Psoas muscle (tissue), 7 donors: ENCODE measurements at regions not wholly inside any gene's neighbourhood (a gene's known extent, or its start where the extent isn't known, plus 50 kb on each side); places are given as distances from the start of the nearest gene placed in this dataset.

Source experiments
- ATAC-seq, 4 donors: fragments of 200-7000 bp; cut with Tn5 transposase; one replicate each; pipeline ENCODE4 v1.9.1; 2020; ENCODE audit warnings: moderate library complexity in 3 of 4, mild to moderate bottlenecking in 2 of 4
- DNase-seq, 2 donors: peaks; one replicate each; pipeline ENCODE4 v3.0.0-alpha.2; 2020
- H3K27ac ChIP-seq: fragments of 200-600 bp; one replicate; pipeline ENCODE4 v1.8.0; 2022
- H3K27me3 ChIP-seq, 3 donors: fragments of 200-600 bp in 1 of 3; one replicate each; pipeline versions ENCODE4 v1.6.1 to v1.8.0; 2013 to 2022; ENCODE audit warnings: low read length in 2 of 3, mild to moderate bottlenecking in 2 of 3, moderate library complexity in 1 of 3; ENCODE audit not compliant: insufficient read depth in 3 of 3
- H3K36me3 ChIP-seq, 2 donors: fragments of 200-600 bp in 1 of 2; one replicate each; pipeline versions ENCODE4 v1.6.1 to v1.8.0; 2013 to 2022; ENCODE audit warnings: low read depth in 1 of 2, mild to moderate bottlenecking in 1 of 2, moderate library complexity in 1 of 2; ENCODE audit not compliant: insufficient read depth in 1 of 2
- H3K4me1 ChIP-seq: fragments of 200-600 bp; one replicate; pipeline ENCODE4 v1.8.0; 2022
- H3K4me3 ChIP-seq: fragments of 200-600 bp; one replicate; pipeline ENCODE4 v1.8.0; 2022; ENCODE audit warnings: mild to moderate bottlenecking
- H3K9me3 ChIP-seq: fragments of 200-600 bp; one replicate; pipeline ENCODE4 v1.8.0; 2022
- CTCF ChIP-seq: fragments of 200-600 bp; IDR thresholded peaks from one replicate; pipeline ENCODE4 v1.8.0; 2022; ENCODE audit warnings: antibody characterized with exemption
- WGBS, 3 donors: extraction: QIAGEN DNeasy Blood & Tissue Kit; methylation state at CpG; one replicate each; pipeline versions ENCODE4 v1.1.6 to v1.1.7; 2013; 5-methylcytosine and 5-hydroxymethylcytosine counted together
- intact Hi-C, 2 donors: fragments of 100-400 bp; cut with DNase I; formaldehyde crosslinking; loops; one replicate each; pipeline versions ENCODE4 v1.11.0 to v1.14.2; 2022
- donor health status: healthy with polysubstance abuse.
- donor health status: DM: no; HTN: no; CAD: no; lungs with moderate emphysema.
- donor health status: Bipolar disorder and iron deficiency.
- donor health status: healthy.
- donor health status: DM: yes; HTN: yes; CAD: no.
- donor health status: DM: no; HTN: no; CAD: no.
- donor health status: DM: yes; HTN: yes; CAD: no.

- no peaks in the 10 kb centered on the region for H3K36me3 ChIP-seq
- DNase-seq = no peak
- no peak for ATAC-seq
- no peak overlapping the region for H3K4me3 ChIP-seq
- WGBS, 3 donors = 67 to 75% (median 74%) methylated on average over 3 of the region's 3 CpGs
- no peaks in the 10 kb centered on the region for H3K4me1 ChIP-seq
- intact Hi-C loops = no loop called here
- H3K27me3 ChIP-seq = no peaks in the 10 kb centered on the region
- no peak overlapping the region for H3K27ac ChIP-seq
- no peaks in the 10 kb centered on the region for H3K9me3 ChIP-seq
- TF ChIP-seq CTCF = no peak
Measured at GRCh38 chr4:81642543-81642942, 170.8 kb upstream of the RASGEF1B start.

GRCh38 chr4:81639248-81639647, 167.5 kb upstream of the RASGEF1B start:
- Histone ChIP-seq H3K4me3 (no peak overlapping the region), H3K9me3 (no peaks in the 10 kb centered on the region), H3K36me3 (no peaks in the 10 kb centered on the region), H3K4me1 (no peaks in the 10 kb centered on the region), H3K27ac (no peak overlapping the region), H3K27me3 (no peaks in the 10 kb centered on the region)
- no peak for DNase-seq
- intact Hi-C loops = no loop called here
- TF ChIP-seq CTCF = no peak
- ATAC-seq = no peak
- WGBS, 3 donors = 76 to 89% (median 85%) methylated on average over 1 of the region's 1 CpG

- Histone ChIP-seq H3K27ac (no peak overlapping the region), H3K27me3 (no peaks in the 10 kb centered on the region), H3K36me3 (no peaks in the 10 kb centered on the region), H3K9me3 (no peaks in the 10 kb centered on the region), H3K4me3 (no peak overlapping the region), H3K4me1 (no peaks in the 10 kb centered on the region)
- WGBS, 3 donors = 94 to 100% (median 96%) methylated on average over 1 of the region's 1 CpG
- DNase-seq = no peak
- ATAC-seq = no peak
- TF ChIP-seq CTCF = no peak
- intact Hi-C loops = no loop called here
Measured at GRCh38 chr4:81638698-81639097, 167.0 kb upstream of the RASGEF1B start.

GRCh38 chr4:81635739-81636138, 164.0 kb upstream of the RASGEF1B start:
- Histone ChIP-seq H3K9me3 (no peaks in the 10 kb centered on the region), H3K36me3 (no peaks in the 10 kb centered on the region), H3K4me1 (peaks cover 18% of the 10 kb centered on the region), H3K27ac (no peak overlapping the region), H3K27me3 (no peaks in the 10 kb centered on the region), H3K4me3 (no peak overlapping the region)
- TF ChIP-seq CTCF = no peak
- DNase-seq (no peak), ATAC-seq (no peak)
- 49 to 61% (median 50%) methylated on average over 6 of the region's 6 CpGs for WGBS, 3 donors
- intact Hi-C loops = no loop called here

GRCh38 chr4:81634766-81635549, 163.3 kb upstream of the RASGEF1B start:
- Histone ChIP-seq H3K27ac (no peak overlapping the region), H3K27me3 (no peaks in the 10 kb centered on the region), H3K9me3 (no peaks in the 10 kb centered on the region), H3K4me3 (no peak overlapping the region), H3K4me1 (peaks cover 19% of the 10 kb centered on the region), H3K36me3 (no peaks in the 10 kb centered on the region)
- ATAC-seq (no peak), DNase-seq (no peak)
- TF ChIP-seq CTCF = no peak
- intact Hi-C loops = no loop called here
- 86 to 96% (median 91%) methylated on average over 1 of the region's 1 CpG for WGBS, 3 donors
